ENCODE measurements at regions not wholly inside any gene's neighbourhood (a gene's known extent, or its start where the extent isn't known, plus 50 kb on each side); places are given as distances from the start of the nearest gene placed in this dataset.

- no peak for DNase-seq (ENCODE audit: low read depth in 2 of 2)
Observed at GRCh38 chr19:30634996-30635975, 263.1 kb downstream of the ZNF536 start.

- DNase-seq (ENCODE audit: low read depth in 2 of 2): no peak
Observed at GRCh38 chr19:30634131-30634830, 262.1 kb downstream of the ZNF536 start.

- no peak for DNase-seq (ENCODE audit: low read depth in 2 of 2)
Observed at GRCh38 chr19:30631033-30631370, 258.8 kb downstream of the ZNF536 start.

GRCh38 chr19:30630289-30631032, 258.3 kb downstream of the ZNF536 start:
- DNase-seq (ENCODE audit: low read depth in 2 of 2): no peak

GRCh38 chr19:30629086-30629485, 256.9 kb downstream of the ZNF536 start:
- DNase-seq (ENCODE audit: low read depth in 2 of 2): no peak

GRCh38 chr19:30626626-30626966, 254.4 kb downstream of the ZNF536 start:
- DNase-seq (ENCODE audit: low read depth in 2 of 2): no peak

- no peak for DNase-seq (ENCODE audit: low read depth in 2 of 2)
Observed at GRCh38 chr19:30625947-30626625, 253.9 kb downstream of the ZNF536 start.

- no peak for DNase-seq (ENCODE audit: low read depth in 2 of 2)
Observed at GRCh38 chr19:30622276-30622675, 250.1 kb downstream of the ZNF536 start.

GRCh38 chr19:30621326-30621920, 249.2 kb downstream of the ZNF536 start:
- DNase-seq (ENCODE audit: low read depth in 2 of 2): no peak

- DNase-seq (ENCODE audit: low read depth in 2 of 2): no peak
Observed at GRCh38 chr19:30620354-30620753, 248.2 kb downstream of the ZNF536 start.

- DNase-seq (ENCODE audit: low read depth in 2 of 2): no peak
Observed at GRCh38 chr19:30609656-30610270, 237.6 kb downstream of the ZNF536 start.

- no peak for DNase-seq (ENCODE audit: low read depth in 2 of 2)
Observed at GRCh38 chr19:30608471-30608870, 236.3 kb downstream of the ZNF536 start.
